GM21786 (cell line): ENCODE measurements at regions not wholly inside any gene's neighbourhood (a gene's known extent, or its start where the extent isn't known, plus 50 kb on each side); places are given as distances from the start of the nearest gene placed in this dataset.

Source experiments
- ATAC-seq: cut with Tn5 transposase; IDR thresholded peaks from one replicate; pipeline ENCODE4 v1.9.1; 2021; ENCODE audit not compliant: unreplicated experiment

DNA sequence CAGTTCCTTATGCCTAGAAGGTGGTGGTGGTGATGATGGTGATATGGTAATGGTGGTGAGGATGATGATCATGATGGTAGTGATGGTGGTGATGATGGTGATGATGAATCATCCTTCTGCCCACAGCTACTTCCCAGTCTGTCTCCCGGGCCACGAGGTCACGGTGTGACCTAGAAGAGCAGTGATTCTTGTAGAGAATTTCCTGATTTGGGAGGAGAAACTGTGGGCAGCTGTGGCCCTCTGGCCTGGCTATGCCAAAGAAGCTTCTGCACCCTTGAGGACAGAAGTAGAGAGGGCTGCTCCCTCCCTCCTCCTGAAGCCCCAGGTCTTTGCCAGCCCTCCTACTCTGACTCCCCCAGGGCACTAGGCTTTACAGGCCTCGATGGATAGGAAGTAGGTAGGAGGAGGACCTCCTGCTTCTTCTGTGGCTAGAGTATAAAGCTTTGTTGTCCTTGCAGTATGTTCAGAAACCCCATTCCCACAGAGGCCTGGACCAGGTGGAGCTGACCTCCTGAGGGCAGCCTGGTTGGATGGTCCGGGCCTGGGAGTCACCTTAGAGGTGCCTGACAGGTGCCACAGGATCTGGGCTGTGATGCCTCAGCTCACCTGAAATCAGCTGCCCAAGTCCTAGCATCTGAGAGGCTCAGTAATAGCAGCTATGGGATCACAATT is 57.9 kb upstream of the EPAS1 start:
- ATAC-seq, result no peak

DNA sequence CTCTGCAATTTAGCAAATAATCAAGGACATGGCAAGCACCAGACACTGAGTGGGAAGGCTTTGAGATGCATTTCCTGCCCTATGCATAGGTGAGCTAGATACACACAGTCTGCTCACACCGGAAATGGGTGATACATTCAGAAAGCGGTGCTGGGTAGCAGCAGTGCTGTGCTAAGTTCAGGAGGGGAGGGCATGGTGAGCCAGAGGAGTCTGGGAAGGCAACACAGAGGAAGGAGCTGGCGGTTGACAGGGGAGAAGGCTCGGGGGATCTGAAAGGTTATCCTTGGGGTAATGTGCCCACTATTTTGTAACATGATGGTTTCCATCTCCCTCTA is 57.4 kb upstream of the EPAS1 start:
- peak; percentile 89 for ATAC-seq

GRCh38 chr2:46241344-46241743 is 55.9 kb upstream of the EPAS1 start:
- no peak for ATAC-seq

GRCh38 chr2:46245869-46246268 is 51.3 kb upstream of the EPAS1 start:
- no peak for ATAC-seq

DNA sequence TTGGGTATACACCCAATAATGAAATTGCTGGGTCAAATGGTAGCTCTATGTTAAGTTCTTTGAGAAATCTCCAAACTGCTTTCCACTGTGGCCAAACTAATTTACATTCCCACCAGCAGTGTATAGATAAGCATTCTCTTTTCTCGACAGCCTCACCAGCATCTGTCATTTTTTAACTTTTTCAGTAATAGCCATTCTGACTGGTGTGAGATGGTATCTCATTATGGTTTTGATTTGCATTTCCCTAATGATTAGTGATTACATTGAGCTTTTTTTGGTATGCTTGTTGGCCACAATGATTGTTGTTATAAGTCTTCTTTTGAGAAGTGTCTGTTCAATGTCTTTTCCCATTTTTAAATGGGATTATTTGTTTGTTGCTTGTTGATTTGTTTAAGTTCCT is 50.4 kb upstream of the EPAS1 start:
- peak; percentile 84 for ATAC-seq
